HG03066 (cell line): ENCODE measurements at regions not wholly inside any gene's neighbourhood (a gene's known extent, or its start where the extent isn't known, plus 50 kb on each side); places are given as distances from the start of the nearest gene placed in this dataset.
"Not testable (repeated sequence)": the region's sequence is repeated elsewhere in the genome, so short reads cannot be mapped to it uniquely, and the experiment has no call there.

ENCODE experiments used
- ATAC-seq: cut with Tn5 transposase; IDR thresholded peaks from one replicate; pipeline ENCODE4 v1.9.1; 2021; ENCODE audit warnings: low read depth; ENCODE audit not compliant: unreplicated experiment

GRCh38 chr4:126375462-126376054 lies 1060.8 kb downstream of the FAT4 start:
- ATAC-seq = no peak

DNA sequence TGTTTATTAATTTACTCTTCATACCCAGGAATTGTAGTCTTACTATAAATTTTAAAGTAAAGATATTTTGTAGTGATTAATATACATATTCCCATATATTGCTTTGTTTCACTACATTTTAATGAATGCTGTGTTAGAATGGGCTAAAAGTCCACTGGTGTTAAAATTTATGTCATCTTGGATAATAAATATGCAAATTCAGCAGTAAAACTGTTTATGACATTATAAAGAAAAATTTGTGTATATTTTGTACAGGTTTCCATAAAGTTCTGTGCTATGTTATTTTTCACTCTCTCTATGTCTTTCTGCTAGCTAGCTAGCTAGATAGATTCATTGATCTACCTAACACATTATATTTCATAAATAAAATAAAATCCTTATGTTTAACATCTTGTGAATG lies 1071.2 kb downstream of the FAT4 start:
- no peak for ATAC-seq

DNA sequence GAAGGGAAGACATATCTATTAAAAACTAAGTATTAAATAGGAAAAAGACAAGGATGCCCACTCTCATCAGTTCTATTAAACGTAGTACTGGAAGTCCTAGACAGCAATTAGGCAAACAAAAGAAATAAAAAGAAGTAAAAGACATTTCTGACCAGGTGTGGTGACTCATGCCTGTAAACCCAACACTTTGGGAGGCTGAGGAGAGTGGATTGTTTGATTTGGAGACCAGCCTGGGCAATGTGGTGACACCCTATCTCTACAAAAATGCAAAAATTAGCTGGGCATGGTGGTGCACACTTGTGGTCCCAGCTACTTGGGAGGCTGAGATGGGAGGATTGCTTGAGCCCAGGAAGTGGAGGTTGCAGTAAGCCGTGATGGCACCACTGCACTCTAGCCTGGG lies 1071.8 kb downstream of the FAT4 start:
- no peak for ATAC-seq

DNA sequence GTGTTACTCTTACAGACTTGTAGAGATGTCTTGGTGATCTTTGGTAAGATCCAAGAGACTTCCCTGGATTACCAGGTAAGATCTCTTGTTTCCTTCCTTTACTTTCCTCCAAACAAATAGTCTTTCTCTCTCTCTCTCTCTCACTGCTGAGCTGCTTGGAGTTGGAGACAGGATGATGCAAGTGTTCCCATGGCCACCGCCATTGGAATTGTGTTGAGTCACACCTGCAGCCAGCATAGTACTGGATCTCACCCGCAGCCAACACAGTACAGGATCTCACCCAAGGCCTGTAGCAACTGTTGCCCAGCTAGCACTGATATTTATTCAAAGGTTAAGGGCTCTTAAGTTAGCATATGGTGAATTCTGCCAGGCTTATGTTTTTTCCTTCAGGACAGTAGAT lies 1080.9 kb downstream of the FAT4 start:
- ATAC-seq = no peak

- ATAC-seq = no peak
Measured at GRCh38 chr4:126396121-126396520, 1081.4 kb downstream of the FAT4 start.

GRCh38 chr4:126396703-126397102 lies 1081.9 kb downstream of the FAT4 start:
- no peak for ATAC-seq

- ATAC-seq = no peak
Measured at GRCh38 chr4:126404549-126404948, 1089.8 kb downstream of the FAT4 start.

GRCh38 chr4:126405369-126405982 lies 1090.7 kb downstream of the FAT4 start:
- ATAC-seq = no peak

GRCh38 chr4:126409746-126410145 lies 1095.0 kb downstream of the FAT4 start:
- no peak for ATAC-seq

GRCh38 chr4:126411047-126411446 lies 1096.3 kb downstream of the FAT4 start:
- ATAC-seq = no peak

DNA sequence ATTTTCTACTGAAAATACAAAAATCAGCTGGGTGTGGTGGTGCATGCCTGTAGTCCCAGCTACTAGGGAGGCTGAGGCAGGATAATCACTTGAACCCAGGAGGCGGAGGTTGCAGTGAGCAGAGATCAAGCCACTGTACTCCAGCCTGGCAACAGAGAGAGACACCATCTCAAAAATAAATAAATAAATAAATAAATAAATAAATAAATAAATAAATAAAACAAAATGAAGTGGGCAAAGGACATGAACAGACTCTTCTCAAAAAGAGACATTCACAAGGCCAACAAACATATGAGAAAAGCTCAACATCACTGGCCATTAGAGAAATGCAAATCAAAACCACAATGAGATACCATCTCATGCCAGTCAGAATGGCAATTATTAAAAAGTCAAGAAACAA lies 1097.6 kb downstream of the FAT4 start:
- ATAC-seq = not testable (repeated sequence)

DNA sequence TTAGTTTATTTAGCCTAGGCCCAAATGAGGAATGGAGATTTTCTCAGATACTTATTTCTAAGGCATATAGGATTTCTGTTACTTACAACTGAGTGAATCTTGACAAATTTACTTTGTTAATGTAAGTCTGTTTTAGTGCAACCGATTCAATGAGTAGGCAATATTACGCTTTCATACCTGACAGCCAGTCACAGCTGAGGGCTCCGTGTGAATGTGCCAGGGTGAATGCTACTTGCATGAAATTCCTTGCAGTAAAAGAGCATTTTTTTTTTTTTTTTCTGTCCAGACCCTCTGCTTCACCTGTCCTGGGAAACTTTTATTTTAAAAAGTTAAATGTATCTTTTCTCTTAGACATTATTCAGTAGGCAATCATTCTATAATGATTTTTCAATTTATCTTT lies 1100.0 kb downstream of the FAT4 start:
- no peak for ATAC-seq

DNA sequence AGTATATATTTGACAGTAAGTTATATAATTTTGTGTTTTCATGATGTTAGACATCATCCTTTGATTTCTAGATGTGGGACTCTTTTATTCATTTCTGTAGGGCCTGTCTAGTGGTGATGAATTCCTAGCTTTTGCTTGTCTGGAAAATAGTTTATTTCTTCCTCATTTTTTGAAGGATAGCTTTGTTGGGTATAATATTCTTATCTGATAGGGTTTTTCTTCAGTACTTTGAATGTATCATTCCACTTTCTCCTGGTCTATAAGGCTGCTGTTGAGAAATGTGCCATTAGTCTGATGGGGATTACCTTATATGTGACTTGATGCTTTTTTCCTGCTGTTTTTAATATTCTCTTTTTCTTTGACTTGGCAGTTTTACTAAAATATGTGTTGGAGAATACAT lies 1104.5 kb downstream of the FAT4 start:
- ATAC-seq = no peak

DNA sequence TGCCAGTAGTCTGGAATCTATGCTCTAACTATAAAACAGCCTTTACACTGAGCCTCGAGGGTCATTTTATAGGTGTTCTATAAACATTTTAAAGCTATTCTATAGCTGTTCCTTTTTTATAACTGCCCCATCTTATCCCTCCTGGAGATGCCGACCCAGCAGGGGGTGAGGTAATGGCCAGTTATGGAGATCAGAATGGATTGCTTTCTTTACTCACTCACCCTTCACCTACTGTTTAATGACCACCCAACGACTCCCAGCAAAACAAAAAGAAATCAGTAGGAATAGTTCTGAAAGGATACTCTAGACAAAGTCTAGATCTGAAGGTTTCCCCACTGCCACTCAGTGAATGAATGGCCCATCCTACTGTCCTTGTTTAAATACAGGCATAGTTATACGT lies 1113.1 kb downstream of the FAT4 start:
- no peak for ATAC-seq

DNA sequence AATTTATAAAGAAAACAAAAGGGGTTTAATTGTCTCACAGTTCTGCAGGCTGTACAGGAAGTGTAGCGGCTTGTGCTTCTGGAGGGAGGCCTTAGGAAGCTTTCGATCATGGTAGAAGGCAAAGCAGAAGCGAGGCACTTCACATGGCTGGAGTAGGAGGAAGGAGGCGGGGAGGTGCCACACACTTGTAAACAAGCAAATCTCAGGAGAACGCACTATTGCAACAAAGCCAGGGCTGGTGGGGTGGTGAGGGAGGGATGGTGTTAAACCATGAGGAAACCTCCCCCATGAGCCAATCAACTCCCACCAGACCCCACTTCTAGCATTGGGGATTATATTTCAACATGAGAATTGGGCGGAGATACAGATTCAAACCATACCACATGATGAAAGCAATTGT lies 1116.3 kb downstream of the FAT4 start:
- ATAC-seq = no peak

GRCh38 chr4:126435491-126435890 lies 1120.7 kb downstream of the FAT4 start:
- ATAC-seq = no peak

DNA sequence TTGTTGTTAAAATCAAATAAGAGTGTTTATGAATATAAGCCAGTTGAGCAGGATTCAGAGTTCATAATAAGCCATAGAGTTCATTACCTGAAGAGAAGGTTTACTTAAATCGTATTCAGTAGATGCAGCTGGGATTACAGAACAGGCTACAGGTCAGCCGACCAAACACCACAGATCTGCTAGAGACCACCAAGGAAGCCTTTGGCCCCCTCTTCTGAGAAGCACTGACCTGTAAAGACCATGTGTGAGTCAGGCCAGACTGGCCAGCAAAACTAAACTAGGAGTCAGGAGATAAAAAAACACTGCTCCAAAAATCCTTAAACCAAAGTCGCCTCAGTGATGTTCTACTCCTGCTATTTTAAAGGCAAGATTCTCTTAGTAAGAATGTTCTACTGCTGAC lies 1125.5 kb downstream of the FAT4 start:
- no peak for ATAC-seq

- no peak for ATAC-seq
Measured at GRCh38 chr4:126441173-126442035, 1126.6 kb downstream of the FAT4 start.

DNA sequence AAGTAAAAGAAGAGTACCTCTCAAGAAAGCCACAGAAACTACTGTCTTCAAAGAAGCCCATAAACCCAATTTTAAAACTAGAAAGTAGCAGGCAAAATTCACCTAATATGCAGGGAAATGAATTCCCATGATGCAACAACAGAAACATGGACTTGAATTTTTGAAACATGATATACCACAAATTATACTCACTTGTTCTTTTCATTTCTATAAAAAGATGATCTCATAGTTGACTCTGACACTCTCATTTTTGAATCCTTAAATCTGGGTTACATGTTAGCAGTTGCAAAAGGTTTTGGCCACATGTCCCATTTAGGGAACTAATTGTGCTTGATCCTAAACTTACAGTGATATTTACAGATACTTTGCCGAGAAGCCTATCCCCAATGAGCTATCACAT lies 1130.8 kb downstream of the FAT4 start:
- ATAC-seq = no peak

DNA sequence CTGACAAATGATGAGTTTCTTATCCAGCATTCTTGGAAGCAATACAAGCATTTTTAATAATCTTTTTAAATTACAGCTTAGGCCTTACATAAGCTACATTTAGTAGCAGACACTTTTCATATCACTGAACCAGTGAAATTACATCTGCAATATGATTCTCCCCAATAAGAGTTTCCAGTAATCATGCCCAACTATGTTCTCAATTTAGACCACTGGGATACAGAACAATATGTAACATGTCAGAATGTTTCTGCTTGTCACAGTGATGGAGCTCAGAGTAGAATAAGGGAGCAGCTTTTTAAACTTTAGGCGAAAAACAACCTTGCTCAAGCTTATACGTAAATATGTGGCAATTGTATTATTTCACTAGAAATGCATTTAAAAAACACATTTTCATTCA lies 1132.2 kb downstream of the FAT4 start:
- no peak for ATAC-seq

GRCh38 chr4:126448086-126448845 lies 1133.5 kb downstream of the FAT4 start:
- no peak for ATAC-seq
